ENCODE measurements at regions not wholly inside any gene's neighbourhood (a gene's known extent, or its start where the extent isn't known, plus 50 kb on each side); places are given as distances from the start of the nearest gene placed in this dataset.

DNA sequence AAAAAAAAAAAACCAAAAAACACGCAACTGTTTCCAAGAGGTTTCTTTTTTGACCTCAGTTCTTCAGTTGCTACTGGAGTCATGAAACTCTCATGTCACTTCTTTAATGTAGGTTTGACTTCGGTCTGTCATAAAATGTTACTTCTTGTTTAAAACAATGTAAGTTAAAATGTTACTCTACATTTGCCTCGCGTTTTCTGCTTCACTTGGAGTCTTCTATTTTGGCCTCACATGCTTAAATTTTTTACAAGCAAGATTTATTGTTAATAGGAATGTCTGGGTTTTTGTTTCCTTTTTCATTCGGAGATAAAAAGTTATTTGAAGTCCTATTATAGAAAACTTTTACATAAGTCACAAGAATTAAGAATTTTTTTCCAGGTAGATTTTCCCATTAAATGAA lies 880.2 kb downstream of the LTN1 start:
- Histone ChIP-seq H3K9me3 (ENCODE audit: insufficient read depth, low read length) (no peaks in the 10 kb centered on the region), H3F3A (ENCODE audit: insufficient read depth) (no peaks in the 10 kb centered on the region), H3K27me3 (ENCODE audit: low read length) (no peaks in the 10 kb centered on the region), H3K4me3 (ENCODE audit: insufficient read depth, low read length, poor library complexity, severe bottlenecking) (no peak overlapping the region), H4K20me1 (ENCODE audit: low read depth, low read length) (no peaks in the 10 kb centered on the region), H3K9me2 (replicated peaks; ENCODE audit: insufficient read depth, low read length) (no peaks in the 10 kb centered on the region), H3K27ac (ENCODE audit: low read depth, low read length) (no peak overlapping the region), H2AFZ (ENCODE audit: low read depth, low read length, severe bottlenecking) (no peak overlapping the region), H3K4me2 (ENCODE audit: low read depth, low read length, poor library complexity, severe bottlenecking) (no peak overlapping the region), H3K79me2 (ENCODE audit: insufficient read depth, low read length) (no peaks in the 10 kb centered on the region), H3K36me3 (ENCODE audit: low read length) (no peaks in the 10 kb centered on the region), H3K9ac (ENCODE audit: low read length) (no peak overlapping the region)
- no peak for TF ChIP-seq EZH2phosphoT487 (conservative IDR thresholded peaks at IDR 0.05; ENCODE audit: low read length)
- TF ChIP-seq, protein P1, sequence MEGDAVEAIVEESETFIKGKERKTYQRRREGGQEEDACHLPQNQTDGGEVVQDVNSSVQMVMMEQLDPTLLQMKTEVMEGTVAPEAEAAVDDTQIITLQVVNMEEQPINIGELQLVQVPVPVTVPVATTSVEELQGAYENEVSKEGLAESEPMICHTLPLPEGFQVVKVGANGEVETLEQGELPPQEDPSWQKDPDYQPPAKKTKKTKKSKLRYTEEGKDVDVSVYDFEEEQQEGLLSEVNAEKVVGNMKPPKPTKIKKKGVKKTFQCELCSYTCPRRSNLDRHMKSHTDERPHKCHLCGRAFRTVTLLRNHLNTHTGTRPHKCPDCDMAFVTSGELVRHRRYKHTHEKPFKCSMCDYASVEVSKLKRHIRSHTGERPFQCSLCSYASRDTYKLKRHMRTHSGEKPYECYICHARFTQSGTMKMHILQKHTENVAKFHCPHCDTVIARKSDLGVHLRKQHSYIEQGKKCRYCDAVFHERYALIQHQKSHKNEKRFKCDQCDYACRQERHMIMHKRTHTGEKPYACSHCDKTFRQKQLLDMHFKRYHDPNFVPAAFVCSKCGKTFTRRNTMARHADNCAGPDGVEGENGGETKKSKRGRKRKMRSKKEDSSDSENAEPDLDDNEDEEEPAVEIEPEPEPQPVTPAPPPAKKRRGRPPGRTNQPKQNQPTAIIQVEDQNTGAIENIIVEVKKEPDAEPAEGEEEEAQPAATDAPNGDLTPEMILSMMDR (IDR thresholded peaks at IDR 0.05; ENCODE audit: insufficient read depth, low read length, poor library complexity, severe bottlenecking): no peak

DNA sequence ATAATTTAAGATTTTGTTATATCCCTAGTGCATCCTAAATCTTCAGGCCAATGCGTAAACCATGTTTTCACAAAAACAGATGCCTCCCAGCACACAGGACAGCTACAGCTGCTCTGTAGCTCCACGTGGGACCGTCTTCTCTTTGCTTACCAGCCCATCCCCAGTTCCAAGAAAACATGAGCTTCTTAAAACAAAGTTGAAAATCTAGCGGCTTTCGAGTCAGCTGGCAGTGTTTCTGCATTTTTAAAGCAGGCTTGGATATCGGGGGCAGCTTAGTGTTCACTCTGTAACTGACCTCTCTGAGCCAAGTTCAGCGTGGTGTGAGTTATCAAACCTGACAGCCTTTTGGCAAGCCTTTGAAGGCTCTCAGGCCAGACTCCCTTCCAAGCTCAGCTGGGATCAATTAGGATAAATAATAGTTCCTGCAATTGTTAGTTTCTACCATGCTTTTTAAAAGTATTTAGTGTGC lies 881.5 kb downstream of the LTN1 start:
- H3K9ac ChIP-seq (ENCODE audit: low read length): no peak overlapping the region
- no peak overlapping the region for H3K27ac ChIP-seq (ENCODE audit: low read depth, low read length)
- H3F3A ChIP-seq (ENCODE audit: insufficient read depth): no peaks in the 10 kb centered on the region
- H4K20me1 ChIP-seq (ENCODE audit: low read depth, low read length): no peaks in the 10 kb centered on the region
- no peaks in the 10 kb centered on the region for H3K36me3 ChIP-seq (ENCODE audit: low read length)
- no peaks in the 10 kb centered on the region for H3K9me2 ChIP-seq (replicated peaks; ENCODE audit: insufficient read depth, low read length)
- no peak overlapping the region for H2AFZ ChIP-seq (ENCODE audit: low read depth, low read length, severe bottlenecking)
- no peak overlapping the region for H3K4me2 ChIP-seq (ENCODE audit: low read depth, low read length, poor library complexity, severe bottlenecking)
- no peaks in the 10 kb centered on the region for H3K27me3 ChIP-seq (ENCODE audit: low read length)
- no peak overlapping the region for H3K4me3 ChIP-seq (ENCODE audit: insufficient read depth, low read length, poor library complexity, severe bottlenecking)
- TF ChIP-seq, protein P1 (IDR thresholded peaks at IDR 0.05; ENCODE audit: insufficient read depth, low read length, poor library complexity, severe bottlenecking): no peak
- TF ChIP-seq EZH2phosphoT487 (conservative IDR thresholded peaks at IDR 0.05; ENCODE audit: low read length): no peak
- no peaks in the 10 kb centered on the region for H3K79me2 ChIP-seq (ENCODE audit: insufficient read depth, low read length)
- no peaks in the 10 kb centered on the region for H3K9me3 ChIP-seq (ENCODE audit: insufficient read depth, low read length)

DNA sequence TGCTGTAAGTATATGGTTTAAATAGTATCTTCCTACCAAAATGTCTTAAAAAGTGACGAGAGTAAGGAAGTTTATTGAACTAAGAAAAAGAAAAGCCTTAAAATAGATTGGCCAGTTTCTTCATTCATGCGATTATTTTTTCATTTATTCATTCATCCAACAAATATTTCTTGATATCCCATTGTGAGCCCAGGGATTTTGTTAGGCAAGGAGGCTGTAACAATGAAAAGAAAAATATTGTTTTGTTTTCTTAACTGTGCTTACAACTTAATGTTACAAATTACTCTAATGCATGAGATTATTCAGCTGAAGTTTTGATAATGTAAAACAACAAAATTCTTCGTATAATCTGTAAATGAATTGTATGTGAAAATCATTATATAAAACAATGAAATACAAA lies 882.0 kb downstream of the LTN1 start:
- Histone ChIP-seq H3K9ac (ENCODE audit: low read length) (no peak overlapping the region), H3K27ac (ENCODE audit: low read depth, low read length) (no peak overlapping the region), H3K9me3 (ENCODE audit: insufficient read depth, low read length) (no peaks in the 10 kb centered on the region), H3K9me2 (replicated peaks; ENCODE audit: insufficient read depth, low read length) (no peaks in the 10 kb centered on the region), H3K4me2 (ENCODE audit: low read depth, low read length, poor library complexity, severe bottlenecking) (no peak overlapping the region), H4K20me1 (ENCODE audit: low read depth, low read length) (no peaks in the 10 kb centered on the region), H3F3A (ENCODE audit: insufficient read depth) (no peaks in the 10 kb centered on the region), H2AFZ (ENCODE audit: low read depth, low read length, severe bottlenecking) (no peak overlapping the region), H3K79me2 (ENCODE audit: insufficient read depth, low read length) (no peaks in the 10 kb centered on the region), H3K27me3 (ENCODE audit: low read length) (no peaks in the 10 kb centered on the region), H3K4me3 (ENCODE audit: insufficient read depth, low read length, poor library complexity, severe bottlenecking) (no peak overlapping the region), H3K36me3 (ENCODE audit: low read length) (no peaks in the 10 kb centered on the region)
- TF ChIP-seq EZH2phosphoT487 (conservative IDR thresholded peaks at IDR 0.05; ENCODE audit: low read length): no peak
- TF ChIP-seq, protein P1 (IDR thresholded peaks at IDR 0.05; ENCODE audit: insufficient read depth, low read length, poor library complexity, severe bottlenecking): no peak
